Fibroblast of lung (primary cell): ENCODE measurements at regions not wholly inside any gene's neighbourhood (a gene's known extent, or its start where the extent isn't known, plus 50 kb on each side); places are given as distances from the start of the nearest gene placed in this dataset.
A peak's percentile ranks its signal among the peaks of the same experiment; 100 is the strongest.

ENCODE experiments used
- DNase-seq, 2 donors: peaks; one replicate each; pipeline versions ENCODE4 v3.0.0 to v3.0.0-alpha.2; 2010; ENCODE audit warnings: low read depth in 2 of 2
- H2AFZ ChIP-seq: 2 replicates; pipeline ENCODE4 v1.5.1; 2012; ENCODE audit warnings: low read length, control low read depth, inconsistent platforms
- H3K27ac ChIP-seq: 2 replicates; pipeline ENCODE4 v1.5.1; 2011; ENCODE audit warnings: low read length, control low read depth; ENCODE audit not compliant: insufficient read depth
- H3K27me3 ChIP-seq: 2 replicates; pipeline ENCODE4 v1.5.1; 2011; ENCODE audit warnings: mild to moderate bottlenecking, low read length; ENCODE audit not compliant: control insufficient read depth, insufficient read depth
- H3K36me3 ChIP-seq: 2 replicates; pipeline ENCODE4 v1.5.1; 2011; ENCODE audit warnings: low read length; ENCODE audit not compliant: control insufficient read depth, insufficient read depth
- H3K4me1 ChIP-seq: 2 replicates; pipeline ENCODE4 v1.5.1; 2011; ENCODE audit warnings: low read length; ENCODE audit not compliant: control insufficient read depth, insufficient read depth; ENCODE audit errors: extremely low read depth
- H3K4me2 ChIP-seq: 2 replicates; pipeline ENCODE4 v1.5.1; 2011; ENCODE audit warnings: low read length, control low read depth; ENCODE audit not compliant: insufficient read depth; ENCODE audit errors: extremely low read depth
- H3K4me3 ChIP-seq, 4 experiments: fragments of 200-600 bp in 1 of 4; sonication (generic) in 1 of 4; replicated peaks in 1 of 4; 2 replicates each; pipeline ENCODE4 v1.5.1; 2011 to 2016; ENCODE audit warnings: low read length in 4 of 4, low read depth in 3 of 4, mild to moderate bottlenecking in 3 of 4, control low read depth in 2 of 4, inconsistent platforms in 1 of 4, mixed read lengths in 1 of 4; ENCODE audit not compliant: insufficient read depth in 1 of 4; ENCODE audit errors: control extremely low read depth in 1 of 4
- H3K79me2 ChIP-seq: 2 replicates; pipeline ENCODE4 v1.5.1; 2012; ENCODE audit warnings: mild to moderate bottlenecking, low read length, inconsistent platforms; ENCODE audit not compliant: control insufficient read depth, insufficient read depth
- H3K9ac ChIP-seq: 2 replicates; pipeline ENCODE4 v1.5.1; 2011; ENCODE audit warnings: mild to moderate bottlenecking, low read length, control low read depth; ENCODE audit not compliant: insufficient read depth
- H3K9me3 ChIP-seq: 2 replicates; pipeline ENCODE4 v1.5.1; 2012; ENCODE audit warnings: low read depth, low read length; ENCODE audit not compliant: control insufficient read depth, insufficient read depth
- H4K20me1 ChIP-seq: 2 replicates; pipeline ENCODE4 v1.5.1; 2011; ENCODE audit warnings: low read length; ENCODE audit not compliant: control insufficient read depth, insufficient read depth; ENCODE audit errors: extremely low read depth
- EZH2 ChIP-seq: IDR thresholded peaks from 2 replicates; pipeline ENCODE4 v1.5.1; 2012; ENCODE audit warnings: low read length, control low read depth, mild to moderate bottlenecking; ENCODE audit errors: missing control alignments
- TF ChIP-seq, protein P1 (sequence below), 2 donors: IDR thresholded peaks in 1 of 2; conservative IDR thresholded peaks in 1 of 2; 1 replicate in 1 of 2; 2 replicates in 1 of 2; pipeline ENCODE4 v1.5.1; 2011 to 2012; ENCODE audit warnings: low read length in 2 of 2, control low read depth in 1 of 2, inconsistent platforms in 1 of 2, low read depth in 1 of 2, mild to moderate bottlenecking in 1 of 2

DNA sequence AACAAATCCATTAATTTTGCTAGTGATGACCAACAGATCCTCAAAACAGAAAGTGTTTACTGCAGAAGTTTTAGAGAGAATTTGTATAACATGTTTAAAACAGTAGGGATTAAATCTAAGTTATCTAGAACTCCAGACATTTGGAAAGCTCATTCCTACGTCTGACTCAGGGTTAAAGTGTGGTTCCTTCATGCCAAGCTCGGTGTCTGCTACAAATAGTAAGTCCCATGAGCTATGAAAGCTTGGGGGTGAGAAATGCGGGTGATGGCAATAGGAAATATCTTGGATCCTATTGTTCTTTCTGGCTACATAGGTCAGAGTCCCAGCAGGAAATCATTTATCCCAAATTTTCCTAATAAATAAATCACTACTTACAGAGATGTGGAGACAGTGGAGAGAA lies 867.1 kb downstream of the UQCRFS1 start:
- Histone ChIP-seq H3K27ac (no peak overlapping the region), H3K27me3 (no peaks in the 10 kb centered on the region), H3K36me3 (no peaks in the 10 kb centered on the region), H3K79me2 (no peaks in the 10 kb centered on the region), H3K9ac (no peak overlapping the region), H3K4me1 (no peaks in the 10 kb centered on the region), H3K9me3 (no peaks in the 10 kb centered on the region), H3K4me3 (no peak overlapping the region), H4K20me1 (no peaks in the 10 kb centered on the region), H3K4me2 (no peak overlapping the region), H2AFZ (no peak overlapping the region)
- peak in 1 of 2 donors; percentile 32 for DNase-seq
- TF ChIP-seq, protein P1, sequence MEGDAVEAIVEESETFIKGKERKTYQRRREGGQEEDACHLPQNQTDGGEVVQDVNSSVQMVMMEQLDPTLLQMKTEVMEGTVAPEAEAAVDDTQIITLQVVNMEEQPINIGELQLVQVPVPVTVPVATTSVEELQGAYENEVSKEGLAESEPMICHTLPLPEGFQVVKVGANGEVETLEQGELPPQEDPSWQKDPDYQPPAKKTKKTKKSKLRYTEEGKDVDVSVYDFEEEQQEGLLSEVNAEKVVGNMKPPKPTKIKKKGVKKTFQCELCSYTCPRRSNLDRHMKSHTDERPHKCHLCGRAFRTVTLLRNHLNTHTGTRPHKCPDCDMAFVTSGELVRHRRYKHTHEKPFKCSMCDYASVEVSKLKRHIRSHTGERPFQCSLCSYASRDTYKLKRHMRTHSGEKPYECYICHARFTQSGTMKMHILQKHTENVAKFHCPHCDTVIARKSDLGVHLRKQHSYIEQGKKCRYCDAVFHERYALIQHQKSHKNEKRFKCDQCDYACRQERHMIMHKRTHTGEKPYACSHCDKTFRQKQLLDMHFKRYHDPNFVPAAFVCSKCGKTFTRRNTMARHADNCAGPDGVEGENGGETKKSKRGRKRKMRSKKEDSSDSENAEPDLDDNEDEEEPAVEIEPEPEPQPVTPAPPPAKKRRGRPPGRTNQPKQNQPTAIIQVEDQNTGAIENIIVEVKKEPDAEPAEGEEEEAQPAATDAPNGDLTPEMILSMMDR (conservative IDR thresholded peaks at IDR 0.05 in 1 of 2, IDR thresholded peaks at IDR 0.05 in 1 of 2; ENCODE audit: low read depth in 1 of 2, low read length in 2 of 2) = no peak
- TF ChIP-seq EZH2 = no peak

DNA sequence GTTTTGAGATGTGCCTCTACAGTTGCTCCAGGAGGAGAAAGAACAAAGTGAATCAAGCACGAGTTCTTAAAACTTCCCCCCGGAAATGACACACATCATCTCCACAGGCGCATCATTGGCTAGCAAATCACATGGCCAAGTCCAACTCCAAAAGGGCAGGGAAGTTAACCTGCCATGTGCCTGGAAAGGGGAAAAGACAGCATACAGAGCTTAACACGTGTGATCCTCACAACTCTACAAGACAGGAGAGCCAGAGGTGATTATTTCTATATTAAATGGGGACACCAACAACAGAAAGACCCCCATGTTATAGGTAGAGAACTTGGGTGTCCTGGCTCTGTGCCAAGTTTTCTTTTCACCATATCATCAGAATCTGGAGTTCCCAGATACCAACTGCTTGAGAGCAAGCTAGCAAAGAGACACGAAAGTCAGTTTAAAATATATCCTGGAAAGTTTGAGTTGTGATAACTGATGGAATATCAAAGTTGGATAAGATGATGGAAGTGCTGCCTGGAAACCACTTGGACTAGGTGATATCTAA lies 871.1 kb downstream of the UQCRFS1 start:
- Histone ChIP-seq H3K27ac (no peak overlapping the region), H4K20me1 (no peaks in the 10 kb centered on the region), H3K9me3 (no peaks in the 10 kb centered on the region), H3K9ac (no peak overlapping the region), H3K27me3 (no peaks in the 10 kb centered on the region), H3K79me2 (no peaks in the 10 kb centered on the region), H3K36me3 (no peaks in the 10 kb centered on the region), H3K4me3 (no peak overlapping the region), H2AFZ (no peak overlapping the region), H3K4me1 (no peaks in the 10 kb centered on the region), H3K4me2 (no peak overlapping the region)
- no peak for TF ChIP-seq EZH2
- no peak for DNase-seq

DNA sequence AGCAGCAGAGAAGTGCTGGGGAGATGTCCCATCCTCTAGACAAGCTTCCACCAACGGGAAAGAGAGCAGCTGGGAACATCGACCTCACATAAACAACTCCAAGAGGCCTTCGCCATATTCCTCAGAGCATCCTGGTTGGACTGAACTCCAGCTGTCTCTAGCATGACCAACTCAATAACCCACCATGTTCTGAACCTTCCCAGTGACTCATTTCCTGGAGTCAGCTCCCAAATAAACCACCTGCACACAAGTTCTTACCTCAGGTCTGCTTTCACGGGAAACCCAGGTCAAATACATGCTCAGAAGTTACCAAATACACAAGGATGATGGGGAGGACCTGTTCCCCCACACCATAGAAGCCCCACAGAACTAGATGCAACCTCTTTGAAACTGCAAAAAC lies 878.5 kb downstream of the UQCRFS1 start:
- no peak for DNase-seq
- H4K20me1 ChIP-seq = no peaks in the 10 kb centered on the region
- H3K79me2 ChIP-seq = no peaks in the 10 kb centered on the region
- TF ChIP-seq, protein P1 (conservative IDR thresholded peaks at IDR 0.05 in 1 of 2, IDR thresholded peaks at IDR 0.05 in 1 of 2; ENCODE audit: low read depth in 1 of 2, low read length in 2 of 2) = no peak
- no peak for TF ChIP-seq EZH2
- no peaks in the 10 kb centered on the region for H3K9me3 ChIP-seq
- no peaks in the 10 kb centered on the region for H3K4me1 ChIP-seq
- H3K9ac ChIP-seq = no peak overlapping the region
- H3K36me3 ChIP-seq = no peaks in the 10 kb centered on the region
- H3K27ac ChIP-seq = no peak overlapping the region
- no peak overlapping the region for H2AFZ ChIP-seq
- H3K4me2 ChIP-seq = no peak overlapping the region
- no peaks in the 10 kb centered on the region for H3K27me3 ChIP-seq
- no peak overlapping the region for H3K4me3 ChIP-seq
